Thyroid gland (tissue), 4 donors: ENCODE measurements at regions not wholly inside any gene's neighbourhood (a gene's known extent, or its start where the extent isn't known, plus 50 kb on each side); places are given as distances from the start of the nearest gene placed in this dataset.

Experiments used
- POLR2A ChIP-seq, 2 donors: fragments of 450-650 bp; IDR thresholded peaks; one replicate each; pipeline ENCODE4 v1.6.1; 2017; ENCODE audit warnings: antibody characterized with exemption in 2 of 2, mild to moderate bottlenecking in 2 of 2, moderate library complexity in 1 of 2
- TF ChIP-seq, protein P1 (sequence below), 6 experiments: fragments of 200-600 bp in 3 of 6; fragments of 450-650 bp in 3 of 6; sonication (generic) in 3 of 6; IDR thresholded peaks; one replicate each; pipeline ENCODE4 v1.5.1; 2016 to 2019; ENCODE audit warnings: antibody characterized with exemption in 6 of 6, mild to moderate bottlenecking in 2 of 6, inconsistent platforms in 1 of 6, moderate library complexity in 1 of 6

DNA sequence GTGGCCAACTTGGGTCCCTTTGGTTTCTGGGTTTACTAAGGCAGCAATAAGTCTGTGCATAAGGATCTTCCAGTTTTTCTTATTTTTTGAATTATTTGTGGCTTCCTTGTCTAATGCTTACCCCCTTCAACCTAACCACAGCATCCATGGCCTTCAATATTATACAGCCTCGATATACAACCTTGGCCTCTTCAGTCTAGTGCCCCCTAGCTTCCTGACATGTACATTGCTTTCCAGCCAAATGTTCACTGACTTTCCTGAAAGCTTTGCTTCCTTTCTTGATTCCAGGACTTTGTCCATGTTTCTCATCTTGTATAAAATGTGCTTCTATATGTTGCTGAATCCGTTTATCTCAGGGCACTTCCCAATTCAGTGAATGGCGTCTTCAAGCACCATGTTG lies 310.1 kb downstream of the OLFM4 start:
- TF ChIP-seq, protein P1, sequence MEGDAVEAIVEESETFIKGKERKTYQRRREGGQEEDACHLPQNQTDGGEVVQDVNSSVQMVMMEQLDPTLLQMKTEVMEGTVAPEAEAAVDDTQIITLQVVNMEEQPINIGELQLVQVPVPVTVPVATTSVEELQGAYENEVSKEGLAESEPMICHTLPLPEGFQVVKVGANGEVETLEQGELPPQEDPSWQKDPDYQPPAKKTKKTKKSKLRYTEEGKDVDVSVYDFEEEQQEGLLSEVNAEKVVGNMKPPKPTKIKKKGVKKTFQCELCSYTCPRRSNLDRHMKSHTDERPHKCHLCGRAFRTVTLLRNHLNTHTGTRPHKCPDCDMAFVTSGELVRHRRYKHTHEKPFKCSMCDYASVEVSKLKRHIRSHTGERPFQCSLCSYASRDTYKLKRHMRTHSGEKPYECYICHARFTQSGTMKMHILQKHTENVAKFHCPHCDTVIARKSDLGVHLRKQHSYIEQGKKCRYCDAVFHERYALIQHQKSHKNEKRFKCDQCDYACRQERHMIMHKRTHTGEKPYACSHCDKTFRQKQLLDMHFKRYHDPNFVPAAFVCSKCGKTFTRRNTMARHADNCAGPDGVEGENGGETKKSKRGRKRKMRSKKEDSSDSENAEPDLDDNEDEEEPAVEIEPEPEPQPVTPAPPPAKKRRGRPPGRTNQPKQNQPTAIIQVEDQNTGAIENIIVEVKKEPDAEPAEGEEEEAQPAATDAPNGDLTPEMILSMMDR (IDR thresholded peaks at IDR 0.05) = no peak
- no peak for TF ChIP-seq POLR2A (IDR thresholded peaks at IDR 0.05)
